Suppressor macrophage (primary cell): ENCODE measurements at regions not wholly inside any gene's neighbourhood (a gene's known extent, or its start where the extent isn't known, plus 50 kb on each side); places are given as distances from the start of the nearest gene placed in this dataset.
"Not testable (repeated sequence)": the region's sequence is repeated elsewhere in the genome, so short reads cannot be mapped to it uniquely, and the experiment has no call there.

Source experiments
- DNase-seq, 4 experiments: peaks; one replicate each; pipeline ENCODE4 v3.0.0-alpha.2; 2020 to 2022

GRCh38 chr5:163887854-163888253 is 382.4 kb downstream of the MAT2B start:
- DNase-seq, result no peak

GRCh38 chr5:163888366-163888765 is 382.9 kb downstream of the MAT2B start:
- no peak for DNase-seq

DNA sequence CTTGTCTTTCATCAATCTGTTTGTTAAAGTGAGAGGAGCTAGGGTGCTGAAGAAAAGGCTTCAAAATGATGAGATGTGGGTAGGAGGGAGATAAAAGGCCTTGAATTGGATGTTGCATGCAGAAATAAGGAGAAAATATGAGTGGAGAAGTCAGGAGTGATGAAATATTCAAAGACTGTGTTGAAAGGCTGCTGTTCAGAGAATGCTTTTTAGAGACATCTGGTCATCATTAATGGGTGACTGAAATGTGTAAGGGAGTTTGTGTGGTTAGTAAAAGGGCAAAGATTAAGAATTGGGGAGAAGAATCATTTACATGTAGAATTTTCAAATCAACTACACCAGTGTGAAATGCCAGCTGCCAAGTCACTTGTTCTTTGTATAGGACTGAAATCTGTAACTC is 383.9 kb downstream of the MAT2B start:
- peak in 1 of 4 experiments; percentile 13 for DNase-seq

- DNase-seq, result no peak
Observed at GRCh38 chr5:163890261-163890660, 384.8 kb downstream of the MAT2B start.

GRCh38 chr5:163893281-163893680 is 387.9 kb downstream of the MAT2B start:
- DNase-seq, result no peak

DNA sequence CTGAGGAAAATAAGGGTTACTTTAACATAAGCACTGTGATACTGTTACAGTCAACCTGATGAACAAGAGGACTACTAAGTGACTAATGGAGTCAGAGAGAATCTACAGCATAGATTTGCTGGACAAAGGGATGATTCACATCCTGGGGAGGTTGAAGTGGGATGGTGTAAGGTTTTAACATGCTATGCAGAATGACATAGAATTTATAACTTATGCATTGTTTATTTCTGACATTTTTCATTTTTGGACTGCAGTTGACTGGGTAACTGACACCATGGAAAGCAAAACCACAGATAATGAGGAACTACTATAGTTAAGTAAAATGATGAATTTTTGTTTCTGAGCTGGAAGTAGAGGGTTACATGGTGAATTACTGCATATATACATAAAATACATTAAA is 389.2 kb downstream of the MAT2B start:
- DNase-seq, result peak in 2 of 4 experiments; percentile 46 to 47

- no peak for DNase-seq
Observed at GRCh38 chr5:163898873-163899272, 393.5 kb downstream of the MAT2B start.

DNA sequence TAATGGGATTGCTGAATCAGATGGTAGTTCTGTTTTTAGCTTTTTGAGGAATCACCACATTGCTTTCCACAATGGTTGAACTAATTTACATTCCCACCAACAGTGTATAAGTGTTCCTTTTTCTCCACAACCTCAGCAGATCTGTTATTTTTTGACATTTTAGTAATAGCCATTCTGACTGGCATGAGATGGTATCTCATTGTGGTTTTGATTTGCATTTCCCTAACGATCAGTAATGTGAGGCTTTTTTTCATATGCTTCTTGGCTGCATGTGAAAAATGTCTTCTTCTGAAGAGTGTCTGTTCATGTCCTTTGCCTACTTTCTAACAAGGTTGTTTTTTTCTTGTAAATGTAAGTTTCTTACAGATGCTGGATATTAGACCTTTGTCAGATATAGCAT is 402.4 kb downstream of the MAT2B start:
- DNase-seq, result peak in 1 of 4 experiments; percentile 13

DNA sequence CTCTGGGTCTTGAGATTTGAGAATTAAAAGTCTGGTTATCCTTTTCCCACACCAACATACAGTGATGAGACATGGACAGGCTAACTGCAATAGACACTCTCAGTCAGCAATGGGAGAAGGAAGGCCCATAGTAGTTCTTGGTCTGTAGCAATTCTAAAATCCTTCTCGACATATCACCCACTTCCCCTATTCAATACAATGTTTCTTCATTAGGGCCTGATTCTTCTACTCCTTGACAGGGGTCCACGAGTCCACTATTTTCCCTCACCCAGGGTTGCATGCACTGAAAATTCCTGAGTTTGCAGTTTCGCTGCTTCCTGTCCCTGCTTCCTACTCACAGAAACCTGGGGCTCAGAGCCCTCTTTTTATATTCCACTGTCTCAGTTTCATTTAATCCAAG is 402.8 kb downstream of the MAT2B start:
- DNase-seq, result peak; percentile 26 to 62 (median 48)

DNA sequence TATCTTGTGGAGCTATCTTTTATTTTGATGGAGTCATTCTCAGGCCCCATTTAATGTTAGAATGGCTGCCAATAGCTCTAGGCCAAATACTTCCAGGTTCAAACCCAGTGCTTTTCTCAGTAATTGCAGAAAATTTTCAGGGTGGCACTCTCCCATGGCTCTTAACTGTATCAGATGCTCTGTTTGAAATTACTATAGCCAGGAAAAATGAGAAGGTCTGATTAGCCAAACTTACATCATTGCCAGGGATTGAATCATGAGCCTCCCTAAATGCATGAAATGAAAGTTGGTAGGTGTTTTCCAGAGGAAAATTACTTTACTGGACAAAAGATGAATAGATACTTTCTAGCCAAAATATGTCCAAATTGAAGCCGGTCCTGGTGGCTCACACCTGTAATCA is 404.8 kb downstream of the MAT2B start:
- DNase-seq, result no peak

DNA sequence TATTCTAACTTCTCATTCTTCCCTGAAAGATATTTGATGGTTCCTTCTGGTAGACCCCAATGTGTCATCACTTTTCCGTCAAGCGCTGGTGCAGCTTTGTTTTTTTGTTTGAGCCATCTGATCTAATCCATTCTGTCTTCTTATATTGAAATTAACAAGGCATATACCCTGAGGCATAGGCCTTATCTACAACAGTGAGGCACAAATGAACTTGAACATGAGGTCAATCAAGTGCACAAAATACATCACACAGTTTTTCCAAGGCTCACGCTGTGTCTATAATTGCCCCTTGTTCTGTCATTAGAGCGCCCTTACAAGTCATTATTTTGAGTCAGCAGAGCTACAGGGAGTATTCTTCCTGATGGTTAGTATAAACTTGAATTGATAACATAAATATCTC is 406.6 kb downstream of the MAT2B start:
- no peak for DNase-seq

DNA sequence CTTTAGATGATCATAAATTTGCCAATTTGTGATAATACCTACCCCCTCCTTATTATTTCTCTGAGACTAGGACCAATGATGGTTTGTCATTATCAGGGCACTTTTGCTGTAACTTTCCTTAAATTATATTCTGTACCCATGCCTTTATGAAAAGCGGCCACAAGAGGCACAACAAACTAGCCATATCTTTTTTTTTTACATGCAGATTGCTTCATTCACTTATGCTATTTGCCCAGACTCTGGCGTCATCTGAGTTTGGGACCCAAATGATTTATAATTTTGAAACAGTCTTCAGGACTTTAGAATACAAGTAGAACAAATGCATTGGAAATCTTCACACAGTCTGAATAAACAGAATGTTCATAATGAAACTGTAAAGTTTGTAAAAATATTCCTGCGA is 408.1 kb downstream of the MAT2B start:
- peak; percentile 19 to 54 (median 36) for DNase-seq

DNA sequence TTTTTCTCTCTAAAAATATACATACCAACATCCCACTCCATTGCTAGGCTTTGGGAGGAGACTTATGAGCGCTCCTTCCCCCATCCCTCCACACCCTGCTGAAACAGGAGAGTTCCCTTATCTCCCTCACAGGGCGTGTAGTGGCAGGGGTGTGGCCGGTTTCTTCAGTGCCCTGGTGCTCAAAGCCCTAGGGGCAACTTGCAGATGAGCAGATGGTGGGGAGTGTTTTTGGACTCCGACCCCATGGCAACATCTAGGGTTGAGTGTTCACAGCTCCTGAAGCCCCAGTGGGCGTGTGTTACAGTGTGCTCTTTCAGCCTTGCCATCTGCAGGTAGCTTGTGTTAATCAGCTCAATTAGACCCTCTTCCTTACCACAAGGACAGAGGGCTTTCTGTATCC is 409.5 kb downstream of the MAT2B start:
- DNase-seq, result peak in 1 of 4 experiments; percentile 18

GRCh38 chr5:163915481-163915961 is 410.1 kb downstream of the MAT2B start:
- peak in 3 of 4 experiments; percentile 43 to 71 (median 51) for DNase-seq

GRCh38 chr5:163916376-163916775 is 411.0 kb downstream of the MAT2B start:
- peak; percentile 51 to 88 (median 73) for DNase-seq

GRCh38 chr5:163916861-163917260 is 411.4 kb downstream of the MAT2B start:
- DNase-seq, result peak in 3 of 4 experiments; percentile 36 to 58 (median 44)

DNA sequence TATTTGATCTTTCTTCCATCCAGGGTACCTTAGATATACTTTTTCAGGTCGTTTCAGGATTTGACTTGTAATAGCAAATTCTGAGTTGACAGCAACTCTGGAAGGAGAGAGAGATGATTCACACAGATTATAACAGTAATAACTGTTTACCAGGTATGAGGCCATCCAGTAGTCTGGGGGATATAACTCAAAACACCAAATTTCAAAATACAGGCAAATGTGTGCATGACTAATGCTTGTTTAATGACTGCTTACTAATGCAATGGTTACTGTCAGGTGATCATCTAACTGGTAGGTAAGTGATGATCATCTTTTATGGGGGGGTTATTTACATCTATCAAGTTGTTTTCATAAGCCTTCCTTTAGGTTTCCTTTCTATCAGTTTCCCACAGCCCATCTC is 412.3 kb downstream of the MAT2B start:
- no peak for DNase-seq

DNA sequence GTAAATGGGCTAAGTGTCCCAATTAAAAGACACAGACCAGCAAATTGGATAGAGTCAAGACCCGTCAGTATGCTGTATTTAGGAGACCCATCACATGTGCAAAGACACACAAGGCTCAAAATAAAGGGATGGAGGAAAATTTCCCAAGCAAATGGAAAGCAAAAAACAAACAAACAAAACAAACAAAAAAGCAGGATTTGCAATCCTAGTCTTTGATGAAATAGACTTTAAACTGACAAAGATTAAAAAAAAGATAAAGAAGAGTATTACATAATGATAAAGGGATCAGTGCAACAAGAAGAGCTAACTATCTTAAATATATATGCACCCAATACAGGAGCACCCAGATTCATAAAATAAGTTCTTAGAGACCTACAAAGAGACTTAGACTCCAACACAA is 429.6 kb downstream of the MAT2B start:
- DNase-seq, result not testable (repeated sequence)

DNA sequence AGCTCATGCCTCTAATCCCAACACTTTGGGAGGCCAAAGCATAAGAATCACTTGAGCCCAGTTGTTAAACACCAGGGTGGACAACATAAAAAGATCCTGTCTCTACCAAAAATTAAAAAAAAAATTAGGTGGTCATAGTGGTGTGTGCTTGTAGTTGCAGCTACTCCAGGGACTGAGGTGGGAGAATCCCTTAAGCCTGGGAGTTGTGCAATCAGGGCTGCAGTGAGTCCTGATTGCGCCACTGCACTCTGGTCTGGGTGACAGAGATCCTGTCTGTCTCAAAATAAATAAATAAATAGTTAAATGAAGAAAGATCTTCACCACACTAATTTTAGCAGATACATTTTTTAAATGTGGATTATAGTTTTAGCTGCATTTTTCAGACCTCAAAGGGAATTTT is 433.2 kb downstream of the MAT2B start:
- peak; percentile 60 to 81 (median 73) for DNase-seq

DNA sequence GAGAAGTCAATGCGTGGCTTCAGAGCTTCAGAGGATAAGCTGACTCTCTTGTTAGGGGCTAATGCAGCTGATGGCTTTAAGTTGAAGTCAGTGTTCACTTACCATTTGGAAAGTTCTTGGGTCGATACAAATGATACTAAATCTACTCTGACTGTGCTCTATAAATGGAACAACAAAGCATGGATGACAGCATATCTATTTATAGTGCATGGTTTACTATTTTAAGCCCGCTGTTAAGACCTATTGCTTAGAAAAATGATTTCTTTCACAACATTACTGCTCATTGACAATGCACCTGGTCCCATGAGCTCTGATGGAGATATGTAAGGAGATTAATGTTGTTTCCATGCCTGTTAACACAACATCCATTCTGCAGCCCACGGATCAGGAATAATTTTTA is 435.7 kb downstream of the MAT2B start:
- DNase-seq, result no peak

GRCh38 chr5:163943546-163943945 is 438.1 kb downstream of the MAT2B start:
- DNase-seq, result peak; percentile 41 to 77 (median 58)

DNA sequence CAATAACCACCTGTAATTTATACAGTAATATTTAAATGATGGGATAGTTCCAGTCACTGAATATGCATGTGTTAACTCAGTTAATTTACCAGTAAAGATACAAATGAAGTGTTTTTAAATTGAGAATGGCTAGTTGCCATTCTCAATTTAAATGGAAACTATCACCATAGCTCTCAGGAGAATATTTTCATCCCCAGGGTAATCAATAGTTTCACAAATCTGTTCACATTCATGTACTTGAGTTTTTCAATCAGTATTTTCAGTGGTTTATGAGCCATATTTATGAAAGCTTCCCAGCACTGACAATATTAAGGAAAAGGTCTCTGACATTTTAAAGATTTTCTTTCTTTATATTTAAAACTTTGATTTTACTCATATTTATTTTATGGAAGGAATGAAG is 439.3 kb downstream of the MAT2B start:
- DNase-seq, result no peak

GRCh38 chr5:163947848-163948666 is 442.6 kb downstream of the MAT2B start:
- DNase-seq, result peak in 3 of 4 experiments; percentile 5 to 34 (median 10)

DNA sequence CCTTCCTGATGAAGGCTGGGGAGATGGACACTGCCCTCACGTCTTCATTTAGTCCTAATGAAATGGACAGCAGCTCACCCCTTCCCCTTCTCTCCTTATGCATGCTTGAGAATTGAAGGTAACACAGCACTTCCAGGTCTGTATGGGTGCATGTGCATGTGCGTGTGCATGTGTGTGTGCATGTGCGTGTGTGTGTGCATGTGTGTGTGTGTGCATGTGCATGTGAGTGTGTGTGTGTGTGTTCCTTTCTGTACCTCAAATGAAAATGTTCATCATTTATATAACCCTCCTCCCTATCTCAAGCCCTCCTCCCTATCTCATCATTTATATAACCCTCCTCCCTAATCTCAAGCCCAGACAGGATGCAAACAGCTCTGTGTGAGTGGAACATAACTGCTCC is 444.8 kb downstream of the MAT2B start:
- no peak for DNase-seq
